GM12891 (cell line): ENCODE measurements at regions not wholly inside any gene's neighbourhood (a gene's known extent, or its start where the extent isn't known, plus 50 kb on each side); places are given as distances from the start of the nearest gene placed in this dataset.

ENCODE experiments used
- POLR2A ChIP-seq: IDR thresholded peaks from 2 replicates; pipeline ENCODE4 v1.6.1; 2011; ENCODE audit warnings: low read depth, low read length, control low read depth
- SPI1 ChIP-seq: IDR thresholded peaks from 2 replicates; pipeline ENCODE4 v1.6.1; 2011; ENCODE audit warnings: low read depth, low read length, control low read depth
- TAF1 ChIP-seq: IDR thresholded peaks from 2 replicates; pipeline ENCODE4 v1.6.1; 2011; ENCODE audit warnings: low read depth, low read length, control low read depth

GRCh38 chr14:45990252-45990651 is 661.3 kb downstream of the RPL10L start:
- TF ChIP-seq POLR2A (no peak), SPI1 (no peak), TAF1 (no peak)
